ENCODE measurements at regions not wholly inside any gene's neighbourhood (a gene's known extent, or its start where the extent isn't known, plus 50 kb on each side); places are given as distances from the start of the nearest gene placed in this dataset.
A peak's percentile ranks its signal among the peaks of the same experiment; 100 is the strongest.

GRCh38 chr13:44321961-44322360, 51.7 kb upstream of the SERP2 start (continued):
- TF ChIP-seq EZH2phosphoT487 (IDR thresholded peaks at IDR 0.05; ENCODE audit: unreplicated experiment) (no peak), NANOG (IDR thresholded peaks at IDR 0.05; ENCODE audit: borderline replicate concordance) (no peak), ZNF331 (CRISPR knock-in tag; IDR thresholded peaks at IDR 0.05; ENCODE audit: low read depth) (no peak), ZNF114 (CRISPR knock-in tag; IDR thresholded peaks at IDR 0.05) (no peak), STAT1 (IDR thresholded peaks at IDR 0.05; ENCODE audit: unreplicated experiment) (no peak), REST (IDR thresholded peaks at IDR 0.05; ENCODE audit: unreplicated experiment) (no peak)

- DNase-seq (ENCODE audit: low spot score) (no peak), ATAC-seq (no peak)
- Histone ChIP-seq H3K27me3 (ENCODE audit: insufficient read depth) (no peaks in the 10 kb centered on the region), H3K79me2 (replicated peaks; ENCODE audit: insufficient read depth) (no peaks in the 10 kb centered on the region), H3K36me3 (ENCODE audit: insufficient read depth) (no peaks in the 10 kb centered on the region), H3K4me3 (no peak overlapping the region), H3F3A (replicated peaks; ENCODE audit: low read depth) (no peaks in the 10 kb centered on the region), H4K20me1 (replicated peaks; ENCODE audit: insufficient read depth) (no peaks in the 10 kb centered on the region), H3K4me1 (ENCODE audit: insufficient read depth) (no peaks in the 10 kb centered on the region), H3K27ac (ENCODE audit: low read depth) (no peak overlapping the region), H3K9me2 (ENCODE audit: insufficient read depth) (peaks cover 7% of the 10 kb centered on the region; the same call in 1 of the 2 replicates), H2AFZ (peak overlapping the region; percentile 63; the same call in 1 of the 2 replicates), H3K4me2 (no peak overlapping the region)
- no peaks in the 10 kb centered on the region for H3K4me1 Mint-ChIP-seq
- TF ChIP-seq JUNB (IDR thresholded peaks at IDR 0.05; ENCODE audit: unreplicated experiment) (no peak), POLR2AphosphoS5 (IDR thresholded peaks at IDR 0.05; ENCODE audit: low read depth) (no peak), NANOG (IDR thresholded peaks at IDR 0.05; ENCODE audit: borderline replicate concordance) (no peak), CTCF (conservative IDR thresholded peaks at IDR 0.05; ENCODE audit: low read depth in 2 of 2) (no peak)
- no peak overlapping the region for H3K4me3 Mint-ChIP-seq
- peaks cover 1% of the 10 kb centered on the region for H3K27me3 Mint-ChIP-seq (ENCODE audit: insufficient read depth, low read depth, poor library complexity)
- H3K36me3 Mint-ChIP-seq (ENCODE audit: low read depth): no peaks in the 10 kb centered on the region
- no peak overlapping the region for H3K27ac Mint-ChIP-seq
- peaks cover 13% of the 10 kb centered on the region for H3K9me3 Mint-ChIP-seq
These were observed 50.7 kb upstream of the SERP2 start for GRCh38 chr13:44322928-44323327.

GRCh38 chr13:44323754-44324153, 49.9 kb upstream of the SERP2 start:
- Mint-ChIP-seq H3K4me3 (no peak overlapping the region), H3K36me3 (ENCODE audit: low read depth) (no peaks in the 10 kb centered on the region), H3K27me3 (ENCODE audit: insufficient read depth, low read depth, poor library complexity) (peaks cover 1% of the 10 kb centered on the region), H3K9me3 (peaks cover 16% of the 10 kb centered on the region), H3K27ac (no peak overlapping the region), H3K4me1 (no peaks in the 10 kb centered on the region)
- Histone ChIP-seq H3K4me1 (ENCODE audit: insufficient read depth) (no peaks in the 10 kb centered on the region), H3F3A (replicated peaks; ENCODE audit: low read depth) (no peaks in the 10 kb centered on the region), H3K27me3 (ENCODE audit: insufficient read depth) (no peaks in the 10 kb centered on the region), H3K27ac (ENCODE audit: low read depth) (no peak overlapping the region), H3K4me3 (no peak overlapping the region), H3K79me2 (replicated peaks; ENCODE audit: insufficient read depth) (no peaks in the 10 kb centered on the region), H3K4me2 (no peak overlapping the region), H4K20me1 (replicated peaks; ENCODE audit: insufficient read depth) (no peaks in the 10 kb centered on the region), H2AFZ (no peak overlapping the region), H3K36me3 (ENCODE audit: insufficient read depth) (no peaks in the 10 kb centered on the region), H3K9me2 (ENCODE audit: insufficient read depth) (peaks cover 7% of the 10 kb centered on the region; the same call in 1 of the 2 replicates)
- ATAC-seq: no peak
- DNase-seq (ENCODE audit: low spot score): no peak
- no peak for TF ChIP-seq ZNF114 (CRISPR knock-in tag; IDR thresholded peaks at IDR 0.05)
- no peak for TF ChIP-seq JUNB (IDR thresholded peaks at IDR 0.05; ENCODE audit: unreplicated experiment)
- TF ChIP-seq EZH2 (IDR thresholded peaks at IDR 0.05; ENCODE audit: low read depth, unreplicated experiment): no peak
- no peak for TF ChIP-seq CTCF (conservative IDR thresholded peaks at IDR 0.05; ENCODE audit: low read depth in 2 of 2)
- TF ChIP-seq ETS1 (IDR thresholded peaks at IDR 0.05): no peak
- TF ChIP-seq ZNF331 (CRISPR knock-in tag; IDR thresholded peaks at IDR 0.05; ENCODE audit: low read depth): no peak
- TF ChIP-seq CREB1 (CRISPR knock-in tag; IDR thresholded peaks at IDR 0.05; ENCODE audit: low read depth): no peak
- TF ChIP-seq POLR2AphosphoS5 (IDR thresholded peaks at IDR 0.05; ENCODE audit: low read depth): no peak
- no peak for TF ChIP-seq NANOG (IDR thresholded peaks at IDR 0.05; ENCODE audit: borderline replicate concordance)
